ENCODE measurements at regions not wholly inside any gene's neighbourhood (a gene's known extent, or its start where the extent isn't known, plus 50 kb on each side); places are given as distances from the start of the nearest gene placed in this dataset.

DNA sequence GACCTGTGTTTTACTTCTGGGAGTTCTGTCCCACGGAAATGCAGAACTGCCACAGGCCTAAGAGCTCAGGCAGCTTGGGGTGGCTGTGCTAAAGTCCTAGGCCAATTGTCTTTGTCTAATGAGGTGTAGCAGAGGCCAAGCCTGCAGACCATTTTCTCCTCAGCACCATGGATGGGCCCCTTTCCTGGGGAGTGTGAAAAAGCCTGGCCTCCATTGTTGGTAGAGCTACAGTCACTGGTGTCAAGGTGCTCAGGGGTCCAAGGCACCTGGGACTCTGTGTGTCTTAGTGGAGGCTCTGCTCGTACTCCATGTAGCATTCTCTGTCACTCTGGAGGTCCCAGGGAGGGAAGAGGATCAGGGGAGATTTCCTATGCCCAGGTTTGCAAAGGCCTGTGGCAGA lies 329.6 kb downstream of the SLITRK5 start:
- TF ChIP-seq, protein P1, sequence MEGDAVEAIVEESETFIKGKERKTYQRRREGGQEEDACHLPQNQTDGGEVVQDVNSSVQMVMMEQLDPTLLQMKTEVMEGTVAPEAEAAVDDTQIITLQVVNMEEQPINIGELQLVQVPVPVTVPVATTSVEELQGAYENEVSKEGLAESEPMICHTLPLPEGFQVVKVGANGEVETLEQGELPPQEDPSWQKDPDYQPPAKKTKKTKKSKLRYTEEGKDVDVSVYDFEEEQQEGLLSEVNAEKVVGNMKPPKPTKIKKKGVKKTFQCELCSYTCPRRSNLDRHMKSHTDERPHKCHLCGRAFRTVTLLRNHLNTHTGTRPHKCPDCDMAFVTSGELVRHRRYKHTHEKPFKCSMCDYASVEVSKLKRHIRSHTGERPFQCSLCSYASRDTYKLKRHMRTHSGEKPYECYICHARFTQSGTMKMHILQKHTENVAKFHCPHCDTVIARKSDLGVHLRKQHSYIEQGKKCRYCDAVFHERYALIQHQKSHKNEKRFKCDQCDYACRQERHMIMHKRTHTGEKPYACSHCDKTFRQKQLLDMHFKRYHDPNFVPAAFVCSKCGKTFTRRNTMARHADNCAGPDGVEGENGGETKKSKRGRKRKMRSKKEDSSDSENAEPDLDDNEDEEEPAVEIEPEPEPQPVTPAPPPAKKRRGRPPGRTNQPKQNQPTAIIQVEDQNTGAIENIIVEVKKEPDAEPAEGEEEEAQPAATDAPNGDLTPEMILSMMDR (IDR thresholded peaks at IDR 0.05): no peak
- no peak for TF ChIP-seq POLR2A (IDR thresholded peaks at IDR 0.05)
